Large intestine (tissue), 3 donors: ENCODE measurements at regions not wholly inside any gene's neighbourhood (a gene's known extent, or its start where the extent isn't known, plus 50 kb on each side); places are given as distances from the start of the nearest gene placed in this dataset.
A peak's percentile ranks its signal among the peaks of the same experiment; 100 is the strongest.
"Not testable (repeated sequence)": the region's sequence is repeated elsewhere in the genome, so short reads cannot be mapped to it uniquely, and the experiment has no call there.

Source experiments
- DNase-seq, 2 donors: peaks; one replicate each; pipeline versions ENCODE4 v3.0.0 to v3.0.0-alpha.2; 2013
- H3K27ac ChIP-seq: one replicate; pipeline ENCODE4 v1.5.1; 2013; ENCODE audit warnings: low read length
- H3K27me3 ChIP-seq: 2 replicates; pipeline ENCODE4 v1.6.1; 2013; ENCODE audit warnings: low read length; ENCODE audit not compliant: control insufficient read depth, insufficient read depth
- H3K36me3 ChIP-seq: 2 replicates; pipeline ENCODE4 v1.6.1; 2013; ENCODE audit warnings: low read length; ENCODE audit not compliant: control insufficient read depth, insufficient read depth
- H3K4me1 ChIP-seq: one replicate; pipeline ENCODE4 v1.6.1; 2013; ENCODE audit warnings: low read length; ENCODE audit not compliant: control insufficient read depth, insufficient read depth
- H3K4me3 ChIP-seq: one replicate; pipeline ENCODE4 v1.5.1; 2013; ENCODE audit warnings: low read length
- H3K9me3 ChIP-seq: one replicate; pipeline ENCODE4 v1.6.1; 2013; ENCODE audit warnings: mild to moderate bottlenecking, low read depth, low read length, moderate library complexity; ENCODE audit not compliant: control insufficient read depth
- WGBS: methylation state at CpG from one replicate; pipeline ENCODE4 v1.1.5; 2013; ENCODE audit warnings: low lambda C conversion rate; ENCODE audit not compliant: insufficient coverage; 5-methylcytosine and 5-hydroxymethylcytosine counted together

GRCh38 chr20:11502061-11502460, 415.6 kb upstream of the BTBD3 start:
- peaks cover 5% of the 10 kb centered on the region for H3K9me3 ChIP-seq
- no peak overlapping the region for H3K27ac ChIP-seq
- no peak for DNase-seq
- no peaks in the 10 kb centered on the region for H3K27me3 ChIP-seq
- no peak overlapping the region for H3K4me3 ChIP-seq
- WGBS, result 100% methylated on average over 1 of the region's 1 CpG
- no peaks in the 10 kb centered on the region for H3K36me3 ChIP-seq
- peaks cover 3% of the 10 kb centered on the region for H3K4me1 ChIP-seq

GRCh38 chr20:11502671-11503070, 415.0 kb upstream of the BTBD3 start:
- DNase-seq, result peak; percentile 23 to 70

GRCh38 chr20:11509776-11510175, 407.9 kb upstream of the BTBD3 start:
- Histone ChIP-seq H3K9me3 (peaks cover 3% of the 10 kb centered on the region), H3K27me3 (no peaks in the 10 kb centered on the region), H3K27ac (no peak overlapping the region), H3K36me3 (no peaks in the 10 kb centered on the region), H3K4me1 (no peaks in the 10 kb centered on the region), H3K4me3 (no peak overlapping the region)
- DNase-seq, result no peak

More at GRCh38 chr20:11502671-11503070, 415.0 kb upstream of the BTBD3 start:
- no peak overlapping the region for H3K4me3 ChIP-seq
- peaks cover 3% of the 10 kb centered on the region for H3K4me1 ChIP-seq
- H3K36me3 ChIP-seq, result no peaks in the 10 kb centered on the region
- peaks cover 5% of the 10 kb centered on the region for H3K9me3 ChIP-seq
- H3K27me3 ChIP-seq, result no peaks in the 10 kb centered on the region
- H3K27ac ChIP-seq, result peak overlapping the region; percentile 27

- Histone ChIP-seq H3K36me3 (no peaks in the 10 kb centered on the region), H3K9me3 (peaks cover 3% of the 10 kb centered on the region), H3K27ac (no peak overlapping the region), H3K4me1 (peaks cover 3% of the 10 kb centered on the region), H3K4me3 (no peak overlapping the region), H3K27me3 (no peaks in the 10 kb centered on the region)
- DNase-seq, result peak; percentile 36 to 73
- 34% methylated on average over 2 of the region's 5 CpGs for WGBS
Measured at GRCh38 chr20:11511821-11512220, 405.9 kb upstream of the BTBD3 start.

GRCh38 chr20:11513241-11513745, 404.4 kb upstream of the BTBD3 start:
- not testable (repeated sequence) for H3K27me3 ChIP-seq, H3K9me3 ChIP-seq, H3K4me3 ChIP-seq, H3K36me3 ChIP-seq, DNase-seq, H3K4me1 ChIP-seq, H3K27ac ChIP-seq
- no CpG with 5 or more reads among the region's 39 CpGs for WGBS

- H3K27ac ChIP-seq, result no peak overlapping the region
- no peak overlapping the region for H3K4me3 ChIP-seq
- H3K36me3 ChIP-seq, result no peaks in the 10 kb centered on the region
- peaks cover 3% of the 10 kb centered on the region for H3K4me1 ChIP-seq
- no peaks in the 10 kb centered on the region for H3K27me3 ChIP-seq
- peak; percentile 10 to 62 for DNase-seq
- peaks cover 3% of the 10 kb centered on the region for H3K9me3 ChIP-seq
- no CpG with 5 or more reads among the region's 4 CpGs for WGBS
Measured at GRCh38 chr20:11516448-11516847, 401.2 kb upstream of the BTBD3 start.

GRCh38 chr20:11520596-11520995, 397.1 kb upstream of the BTBD3 start:
- H3K27me3 ChIP-seq, result no peaks in the 10 kb centered on the region
- H3K9me3 ChIP-seq, result peaks cover 4% of the 10 kb centered on the region
- H3K4me1 ChIP-seq, result peaks cover 7% of the 10 kb centered on the region
- H3K27ac ChIP-seq, result no peak overlapping the region
- no peak for DNase-seq
- no peaks in the 10 kb centered on the region for H3K36me3 ChIP-seq
- 0% methylated on average over 1 of the region's 1 CpG for WGBS
- H3K4me3 ChIP-seq, result no peak overlapping the region

GRCh38 chr20:11521476-11522365, 396.0 kb upstream of the BTBD3 start:
- no peak for DNase-seq
- Histone ChIP-seq H3K27me3 (no peaks in the 10 kb centered on the region), H3K9me3 (peaks cover 4% of the 10 kb centered on the region), H3K4me1 (peaks cover 5% of the 10 kb centered on the region), H3K36me3 (no peaks in the 10 kb centered on the region), H3K4me3 (no peak overlapping the region), H3K27ac (no peak overlapping the region)
- WGBS, result no CpG with 5 or more reads among the region's 4 CpGs

GRCh38 chr20:11522366-11522741, 395.3 kb upstream of the BTBD3 start:
- peaks cover 4% of the 10 kb centered on the region for H3K9me3 ChIP-seq
- DNase-seq, result peak; percentile 33 to 61
- WGBS, result no CpG with 5 or more reads among the region's 2 CpGs
- no peak overlapping the region for H3K4me3 ChIP-seq
- no peaks in the 10 kb centered on the region for H3K27me3 ChIP-seq
- H3K27ac ChIP-seq, result peak overlapping the region; percentile 6
- H3K36me3 ChIP-seq, result no peaks in the 10 kb centered on the region
- peaks cover 3% of the 10 kb centered on the region for H3K4me1 ChIP-seq

GRCh38 chr20:11529047-11529446, 388.6 kb upstream of the BTBD3 start:
- no peak overlapping the region for H3K4me3 ChIP-seq
- DNase-seq, result no peak
- no peak overlapping the region for H3K27ac ChIP-seq
- no peaks in the 10 kb centered on the region for H3K36me3 ChIP-seq
- H3K9me3 ChIP-seq, result peaks cover 10% of the 10 kb centered on the region
- no peaks in the 10 kb centered on the region for H3K4me1 ChIP-seq
- no CpG with 5 or more reads among the region's 4 CpGs for WGBS
- H3K27me3 ChIP-seq, result no peaks in the 10 kb centered on the region

- Histone ChIP-seq H3K4me3 (no peak overlapping the region), H3K4me1 (no peaks in the 10 kb centered on the region), H3K36me3 (no peaks in the 10 kb centered on the region), H3K27me3 (no peaks in the 10 kb centered on the region), H3K27ac (no peak overlapping the region), H3K9me3 (peaks cover 4% of the 10 kb centered on the region)
- DNase-seq, result no peak
- no CpG with 5 or more reads among the region's 2 CpGs for WGBS
Measured at GRCh38 chr20:11537032-11537431, 380.7 kb upstream of the BTBD3 start.
